ENCODE measurements at regions not wholly inside any gene's neighbourhood (a gene's known extent, or its start where the extent isn't known, plus 50 kb on each side); places are given as distances from the start of the nearest gene placed in this dataset.

DNA sequence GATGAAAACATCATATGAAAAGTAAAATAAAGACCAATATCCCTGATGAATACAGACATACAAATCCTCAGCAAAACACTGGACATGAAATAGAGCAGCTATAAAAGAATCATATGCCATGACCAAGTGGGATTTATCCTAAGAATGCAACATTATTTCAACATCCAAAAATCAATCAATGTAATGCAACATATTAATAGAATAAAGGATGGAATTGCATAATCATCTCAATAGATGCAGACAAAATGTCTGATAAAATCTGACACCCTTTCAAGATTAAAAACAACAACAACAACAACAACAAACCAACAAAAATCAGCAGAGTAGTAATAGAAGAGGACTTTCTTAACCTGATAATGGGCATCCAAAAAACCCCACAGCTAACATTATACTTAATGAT, 63.8 kb upstream of the IL1R1 start:
- TF ChIP-seq POLR2AphosphoS5 (IDR thresholded peaks at IDR 0.05; ENCODE audit: low read depth, low read length), result no peak
- TF ChIP-seq, protein P1, sequence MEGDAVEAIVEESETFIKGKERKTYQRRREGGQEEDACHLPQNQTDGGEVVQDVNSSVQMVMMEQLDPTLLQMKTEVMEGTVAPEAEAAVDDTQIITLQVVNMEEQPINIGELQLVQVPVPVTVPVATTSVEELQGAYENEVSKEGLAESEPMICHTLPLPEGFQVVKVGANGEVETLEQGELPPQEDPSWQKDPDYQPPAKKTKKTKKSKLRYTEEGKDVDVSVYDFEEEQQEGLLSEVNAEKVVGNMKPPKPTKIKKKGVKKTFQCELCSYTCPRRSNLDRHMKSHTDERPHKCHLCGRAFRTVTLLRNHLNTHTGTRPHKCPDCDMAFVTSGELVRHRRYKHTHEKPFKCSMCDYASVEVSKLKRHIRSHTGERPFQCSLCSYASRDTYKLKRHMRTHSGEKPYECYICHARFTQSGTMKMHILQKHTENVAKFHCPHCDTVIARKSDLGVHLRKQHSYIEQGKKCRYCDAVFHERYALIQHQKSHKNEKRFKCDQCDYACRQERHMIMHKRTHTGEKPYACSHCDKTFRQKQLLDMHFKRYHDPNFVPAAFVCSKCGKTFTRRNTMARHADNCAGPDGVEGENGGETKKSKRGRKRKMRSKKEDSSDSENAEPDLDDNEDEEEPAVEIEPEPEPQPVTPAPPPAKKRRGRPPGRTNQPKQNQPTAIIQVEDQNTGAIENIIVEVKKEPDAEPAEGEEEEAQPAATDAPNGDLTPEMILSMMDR (IDR thresholded peaks at IDR 0.05), result no peak
- TF ChIP-seq, protein P2, sequence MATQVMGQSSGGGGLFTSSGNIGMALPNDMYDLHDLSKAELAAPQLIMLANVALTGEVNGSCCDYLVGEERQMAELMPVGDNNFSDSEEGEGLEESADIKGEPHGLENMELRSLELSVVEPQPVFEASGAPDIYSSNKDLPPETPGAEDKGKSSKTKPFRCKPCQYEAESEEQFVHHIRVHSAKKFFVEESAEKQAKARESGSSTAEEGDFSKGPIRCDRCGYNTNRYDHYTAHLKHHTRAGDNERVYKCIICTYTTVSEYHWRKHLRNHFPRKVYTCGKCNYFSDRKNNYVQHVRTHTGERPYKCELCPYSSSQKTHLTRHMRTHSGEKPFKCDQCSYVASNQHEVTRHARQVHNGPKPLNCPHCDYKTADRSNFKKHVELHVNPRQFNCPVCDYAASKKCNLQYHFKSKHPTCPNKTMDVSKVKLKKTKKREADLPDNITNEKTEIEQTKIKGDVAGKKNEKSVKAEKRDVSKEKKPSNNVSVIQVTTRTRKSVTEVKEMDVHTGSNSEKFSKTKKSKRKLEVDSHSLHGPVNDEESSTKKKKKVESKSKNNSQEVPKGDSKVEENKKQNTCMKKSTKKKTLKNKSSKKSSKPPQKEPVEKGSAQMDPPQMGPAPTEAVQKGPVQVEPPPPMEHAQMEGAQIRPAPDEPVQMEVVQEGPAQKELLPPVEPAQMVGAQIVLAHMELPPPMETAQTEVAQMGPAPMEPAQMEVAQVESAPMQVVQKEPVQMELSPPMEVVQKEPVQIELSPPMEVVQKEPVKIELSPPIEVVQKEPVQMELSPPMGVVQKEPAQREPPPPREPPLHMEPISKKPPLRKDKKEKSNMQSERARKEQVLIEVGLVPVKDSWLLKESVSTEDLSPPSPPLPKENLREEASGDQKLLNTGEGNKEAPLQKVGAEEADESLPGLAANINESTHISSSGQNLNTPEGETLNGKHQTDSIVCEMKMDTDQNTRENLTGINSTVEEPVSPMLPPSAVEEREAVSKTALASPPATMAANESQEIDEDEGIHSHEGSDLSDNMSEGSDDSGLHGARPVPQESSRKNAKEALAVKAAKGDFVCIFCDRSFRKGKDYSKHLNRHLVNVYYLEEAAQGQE (IDR thresholded peaks at IDR 0.05; ENCODE audit: insufficient read depth in 1 of 2, low read depth in 2 of 2, low read length in 1 of 2), result no peak
- TF ChIP-seq TCF7L2 (IDR thresholded peaks at IDR 0.05; ENCODE audit: low read depth, low read length), result no peak
- no peak for TF ChIP-seq SIN3A (IDR thresholded peaks at IDR 0.05; ENCODE audit: borderline replicate concordance, insufficient read depth, low read depth, low read length)
